Suprapubic skin (tissue), 3 donors: ENCODE measurements at regions not wholly inside any gene's neighbourhood (a gene's known extent, or its start where the extent isn't known, plus 50 kb on each side); places are given as distances from the start of the nearest gene placed in this dataset.

ENCODE experiments used
- EP300 ChIP-seq: sonication (generic); formaldehyde crosslinking; IDR thresholded peaks from one replicate; pipeline ENCODE4 v1.6.1; 2017; ENCODE audit warnings: antibody characterized with exemption
- POLR2A ChIP-seq, 2 donors: fragments of 450-650 bp; IDR thresholded peaks; one replicate each; pipeline ENCODE4 v1.6.1; 2017; ENCODE audit warnings: antibody characterized with exemption in 2 of 2, mild to moderate bottlenecking in 2 of 2, moderate library complexity in 2 of 2
- TF ChIP-seq, protein P1 (sequence below), 2 donors: fragments of 200-600 bp in 1 of 2; fragments of 450-650 bp in 1 of 2; sonication (generic) in 1 of 2; IDR thresholded peaks; one replicate each; pipeline ENCODE4 v1.5.1; 2016 to 2019; ENCODE audit warnings: antibody characterized with exemption in 2 of 2, mild to moderate bottlenecking in 1 of 2, moderate library complexity in 1 of 2

DNA sequence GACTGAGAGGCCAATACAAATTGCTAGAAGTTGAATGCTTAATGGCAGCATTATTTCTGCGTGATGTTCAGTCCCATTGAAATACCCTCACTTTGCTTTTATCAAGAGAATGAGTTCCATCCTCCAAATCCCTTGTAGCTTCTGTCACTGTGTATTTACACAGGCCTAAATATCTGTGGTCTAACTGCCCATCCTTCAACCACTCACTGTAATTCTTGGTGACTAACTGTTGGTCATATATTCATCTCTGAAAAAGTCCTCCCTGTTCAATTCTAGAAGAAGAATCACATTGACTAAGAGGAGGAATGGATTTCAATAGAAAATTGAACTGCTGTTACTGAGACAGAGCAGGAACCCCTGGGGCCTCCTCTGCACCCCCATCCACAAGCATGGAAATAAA, 74.2 kb upstream of the L3MBTL4 start:
- TF ChIP-seq EP300 = no peak
- TF ChIP-seq, protein P1, sequence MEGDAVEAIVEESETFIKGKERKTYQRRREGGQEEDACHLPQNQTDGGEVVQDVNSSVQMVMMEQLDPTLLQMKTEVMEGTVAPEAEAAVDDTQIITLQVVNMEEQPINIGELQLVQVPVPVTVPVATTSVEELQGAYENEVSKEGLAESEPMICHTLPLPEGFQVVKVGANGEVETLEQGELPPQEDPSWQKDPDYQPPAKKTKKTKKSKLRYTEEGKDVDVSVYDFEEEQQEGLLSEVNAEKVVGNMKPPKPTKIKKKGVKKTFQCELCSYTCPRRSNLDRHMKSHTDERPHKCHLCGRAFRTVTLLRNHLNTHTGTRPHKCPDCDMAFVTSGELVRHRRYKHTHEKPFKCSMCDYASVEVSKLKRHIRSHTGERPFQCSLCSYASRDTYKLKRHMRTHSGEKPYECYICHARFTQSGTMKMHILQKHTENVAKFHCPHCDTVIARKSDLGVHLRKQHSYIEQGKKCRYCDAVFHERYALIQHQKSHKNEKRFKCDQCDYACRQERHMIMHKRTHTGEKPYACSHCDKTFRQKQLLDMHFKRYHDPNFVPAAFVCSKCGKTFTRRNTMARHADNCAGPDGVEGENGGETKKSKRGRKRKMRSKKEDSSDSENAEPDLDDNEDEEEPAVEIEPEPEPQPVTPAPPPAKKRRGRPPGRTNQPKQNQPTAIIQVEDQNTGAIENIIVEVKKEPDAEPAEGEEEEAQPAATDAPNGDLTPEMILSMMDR (IDR thresholded peaks at IDR 0.05) = no peak
- no peak for TF ChIP-seq POLR2A (IDR thresholded peaks at IDR 0.05)
